HG03457 (cell line): ENCODE measurements at regions not wholly inside any gene's neighbourhood (a gene's known extent, or its start where the extent isn't known, plus 50 kb on each side); places are given as distances from the start of the nearest gene placed in this dataset.

Source experiments
- ATAC-seq: cut with Tn5 transposase; IDR thresholded peaks from one replicate; pipeline ENCODE4 v1.9.1; 2021; ENCODE audit warnings: moderate number of reproducible peaks; ENCODE audit not compliant: unreplicated experiment

- ATAC-seq, result no peak
Measured at GRCh38 chr1:56168176-56168575, 411.2 kb downstream of the PLPP3 start.

- ATAC-seq, result no peak
Measured at GRCh38 chr1:56167596-56167995, 411.8 kb downstream of the PLPP3 start.

GRCh38 chr1:56160773-56161315, 418.5 kb downstream of the PLPP3 start:
- no peak for ATAC-seq

GRCh38 chr1:56156971-56157876, 422.1 kb downstream of the PLPP3 start:
- ATAC-seq, result no peak

- ATAC-seq, result no peak
Measured at GRCh38 chr1:56153276-56153675, 426.1 kb downstream of the PLPP3 start.

GRCh38 chr1:56152635-56153034, 426.7 kb downstream of the PLPP3 start:
- no peak for ATAC-seq

GRCh38 chr1:56151402-56151801, 428.0 kb downstream of the PLPP3 start:
- no peak for ATAC-seq

GRCh38 chr1:56150441-56151215, 428.7 kb downstream of the PLPP3 start:
- no peak for ATAC-seq

- no peak for ATAC-seq
Measured at GRCh38 chr1:56149761-56150160, 429.6 kb downstream of the PLPP3 start.

- no peak for ATAC-seq
Measured at GRCh38 chr1:56148326-56149193, 430.8 kb downstream of the PLPP3 start.

GRCh38 chr1:56147459-56147858, 431.9 kb downstream of the PLPP3 start:
- no peak for ATAC-seq

- ATAC-seq, result no peak
Measured at GRCh38 chr1:56147034-56147433, 432.3 kb downstream of the PLPP3 start.

- no peak for ATAC-seq
Measured at GRCh38 chr1:56146449-56146848, 432.9 kb downstream of the PLPP3 start.

GRCh38 chr1:56145581-56145980, 433.8 kb downstream of the PLPP3 start:
- no peak for ATAC-seq

GRCh38 chr1:56142301-56142700, 437.1 kb downstream of the PLPP3 start:
- no peak for ATAC-seq

- no peak for ATAC-seq
Measured at GRCh38 chr1:56139836-56140235, 439.5 kb downstream of the PLPP3 start.

GRCh38 chr1:56137521-56138505, 441.6 kb downstream of the PLPP3 start:
- ATAC-seq, result no peak

GRCh38 chr1:56137090-56137489, 442.3 kb downstream of the PLPP3 start:
- ATAC-seq, result no peak

- ATAC-seq, result no peak
Measured at GRCh38 chr1:56135864-56136147, 443.6 kb downstream of the PLPP3 start.
